HG03060 (cell line): ENCODE measurements at regions not wholly inside any gene's neighbourhood (a gene's known extent, or its start where the extent isn't known, plus 50 kb on each side); places are given as distances from the start of the nearest gene placed in this dataset.

ENCODE experiments used
- ATAC-seq: cut with Tn5 transposase; IDR thresholded peaks from one replicate; pipeline ENCODE4 v1.9.1; 2021; ENCODE audit warnings: low read depth, moderate number of reproducible peaks; ENCODE audit not compliant: unreplicated experiment

GRCh38 chr21:38988509-38989378 is 183.0 kb downstream of the ETS2 start:
- ATAC-seq = no peak

GRCh38 chr21:38987633-38988508 is 182.1 kb downstream of the ETS2 start:
- no peak for ATAC-seq

- no peak for ATAC-seq
Observed at GRCh38 chr21:38986806-38987632, 181.3 kb downstream of the ETS2 start.

- no peak for ATAC-seq
Observed at GRCh38 chr21:38986406-38986805, 180.7 kb downstream of the ETS2 start.

- peak; percentile 57 for ATAC-seq
Observed at GRCh38 chr21:38985568-38986378, 180.0 kb downstream of the ETS2 start.

GRCh38 chr21:38984982-38985567 is 179.3 kb downstream of the ETS2 start:
- ATAC-seq = no peak

- ATAC-seq = no peak
Observed at GRCh38 chr21:38984568-38984967, 178.8 kb downstream of the ETS2 start.

GRCh38 chr21:38983560-38983959 is 177.8 kb downstream of the ETS2 start:
- ATAC-seq = no peak

- no peak for ATAC-seq
Observed at GRCh38 chr21:38982804-38983203, 177.1 kb downstream of the ETS2 start.

- ATAC-seq = no peak
Observed at GRCh38 chr21:38982096-38982495, 176.4 kb downstream of the ETS2 start.

GRCh38 chr21:38980416-38981313 is 174.9 kb downstream of the ETS2 start:
- no peak for ATAC-seq

- no peak for ATAC-seq
Observed at GRCh38 chr21:38979271-38980121, 173.8 kb downstream of the ETS2 start.

GRCh38 chr21:38976900-38977299 is 171.2 kb downstream of the ETS2 start:
- no peak for ATAC-seq

GRCh38 chr21:38973552-38973951 is 167.8 kb downstream of the ETS2 start:
- no peak for ATAC-seq

GRCh38 chr21:38972078-38972477 is 166.3 kb downstream of the ETS2 start:
- ATAC-seq = no peak

- no peak for ATAC-seq
Observed at GRCh38 chr21:38970765-38971164, 165.0 kb downstream of the ETS2 start.

GRCh38 chr21:38968887-38969543 is 163.3 kb downstream of the ETS2 start:
- no peak for ATAC-seq
